GM18867 (cell line): ENCODE measurements at regions not wholly inside any gene's neighbourhood (a gene's known extent, or its start where the extent isn't known, plus 50 kb on each side); places are given as distances from the start of the nearest gene placed in this dataset.

Experiments
- ATAC-seq: cut with Tn5 transposase; IDR thresholded peaks from one replicate; pipeline ENCODE4 v1.9.1; 2021; ENCODE audit warnings: mild to moderate bottlenecking, moderate library complexity; ENCODE audit not compliant: unreplicated experiment

- no peak for ATAC-seq
Measured at GRCh38 chr5:4164167-4164566, 568.5 kb downstream of the IRX1 start.

GRCh38 chr5:4180703-4181102 lies 585.1 kb downstream of the IRX1 start:
- ATAC-seq, result no peak

DNA sequence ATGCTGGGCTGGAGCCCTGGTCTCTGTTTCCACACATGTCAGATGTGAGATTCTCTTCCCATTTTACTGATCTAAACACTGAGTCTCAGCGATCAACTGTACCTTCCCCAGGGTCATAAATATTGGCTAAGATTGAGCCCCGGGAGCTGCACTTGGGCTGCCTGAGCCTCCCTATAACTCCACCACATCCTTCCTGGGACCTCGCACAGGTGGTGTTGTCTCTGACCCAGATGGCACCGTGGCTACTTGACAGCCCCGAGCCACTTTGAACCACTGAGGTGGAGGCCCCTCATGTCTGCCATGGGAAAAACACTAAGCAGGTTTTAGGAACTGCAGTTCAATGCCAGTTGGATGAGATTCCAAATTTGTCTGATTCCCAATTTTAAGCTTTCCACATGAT lies 586.5 kb downstream of the IRX1 start:
- no peak for ATAC-seq

DNA sequence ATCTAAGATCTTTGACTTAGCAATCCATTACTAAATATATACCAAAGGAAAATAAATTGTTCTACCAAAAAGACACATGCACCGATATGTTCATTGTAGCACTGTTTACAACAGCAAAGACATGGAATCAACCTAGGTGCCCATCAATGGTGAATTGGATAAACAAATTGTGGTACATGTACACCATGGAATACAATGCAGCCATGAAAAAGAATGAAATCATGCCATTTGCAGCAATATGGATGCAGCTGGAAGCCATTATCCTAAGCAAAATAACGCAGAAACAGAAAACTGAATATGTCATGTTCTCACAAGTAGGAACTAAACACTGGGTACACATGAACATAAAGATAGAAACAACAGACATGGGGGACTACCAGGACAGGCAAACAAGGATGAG lies 589.5 kb downstream of the IRX1 start:
- ATAC-seq, result no peak

DNA sequence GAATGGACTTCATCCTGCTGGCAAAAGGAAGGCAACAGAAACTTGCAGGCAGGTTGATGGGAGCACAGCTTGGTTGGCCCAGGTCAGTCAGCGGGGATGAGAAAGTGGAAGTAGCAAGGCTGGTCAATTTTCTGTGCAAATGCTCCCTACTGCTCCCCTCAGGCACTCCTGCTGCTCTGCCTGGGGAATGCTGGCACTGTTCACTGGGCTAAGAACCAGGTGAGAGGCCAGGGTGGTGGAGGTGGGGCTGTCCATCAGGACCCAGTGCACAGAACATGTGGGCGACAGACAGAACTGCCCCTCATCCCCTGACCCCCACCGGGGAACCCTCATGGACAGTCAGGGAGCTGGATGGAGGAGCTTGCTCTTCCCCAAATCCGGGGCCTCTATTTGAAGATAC lies 593.1 kb downstream of the IRX1 start:
- no peak for ATAC-seq

DNA sequence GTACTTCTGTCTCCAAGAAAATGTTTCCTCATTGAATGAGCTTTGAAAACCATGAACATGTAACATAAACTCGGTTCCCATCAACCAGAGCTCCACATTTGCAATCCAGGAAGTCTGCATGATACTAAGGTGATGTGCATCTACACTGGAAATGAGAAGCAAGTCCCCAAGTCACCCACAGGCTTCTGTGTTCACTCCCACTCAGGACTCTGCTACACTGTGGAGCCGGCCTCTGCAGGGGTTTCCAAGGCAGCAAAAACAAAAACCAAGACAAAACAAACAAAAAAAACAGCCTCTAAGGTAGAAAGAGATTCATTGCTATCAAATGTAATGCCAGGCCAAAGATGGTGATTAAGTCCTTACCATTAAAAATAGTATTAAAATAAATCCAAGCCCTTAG lies 593.7 kb downstream of the IRX1 start:
- no peak for ATAC-seq

- ATAC-seq, result no peak
Measured at GRCh38 chr5:4191041-4191440, 595.4 kb downstream of the IRX1 start.

GRCh38 chr5:4191703-4192102 lies 596.1 kb downstream of the IRX1 start:
- no peak for ATAC-seq

- ATAC-seq, result no peak
Measured at GRCh38 chr5:4192111-4192510, 596.5 kb downstream of the IRX1 start.

GRCh38 chr5:4196744-4197143 lies 601.1 kb downstream of the IRX1 start:
- no peak for ATAC-seq

DNA sequence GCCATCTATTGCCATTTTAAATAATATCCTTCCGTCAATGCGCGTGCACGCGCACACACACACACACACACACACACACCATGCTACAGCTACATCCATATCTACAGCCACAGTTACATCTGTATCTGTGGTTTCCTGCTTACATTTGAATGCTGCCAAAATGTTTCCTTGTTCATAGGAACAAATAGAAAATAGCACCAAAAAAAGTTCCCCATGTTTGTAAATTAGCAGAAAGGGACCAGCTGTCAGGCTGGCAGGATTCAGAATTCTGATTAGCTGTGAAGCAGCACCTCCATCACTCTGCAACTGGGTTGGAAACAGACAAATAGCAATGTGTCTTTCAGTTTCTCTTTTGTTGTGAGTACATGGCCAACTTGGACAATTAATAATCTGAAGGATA lies 601.5 kb downstream of the IRX1 start:
- ATAC-seq, result no peak

DNA sequence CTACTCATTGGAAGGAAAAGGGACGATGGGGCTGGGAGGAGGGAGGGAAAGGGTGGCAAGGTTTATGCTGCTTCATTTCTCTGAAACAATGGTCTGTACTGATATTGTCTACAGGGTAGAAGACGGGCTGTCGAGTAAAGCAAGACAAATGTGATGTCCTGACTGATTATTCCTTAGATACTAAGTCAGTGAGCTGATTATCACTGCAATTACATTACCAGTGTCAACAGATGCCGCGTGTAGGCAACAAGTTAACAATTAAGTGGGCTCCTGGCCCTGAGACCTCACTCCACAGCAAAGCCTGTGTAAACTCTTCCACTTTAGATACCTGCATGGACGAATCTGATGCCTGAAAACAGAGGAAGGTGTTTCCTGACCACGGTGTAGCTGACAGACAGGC lies 602.8 kb downstream of the IRX1 start:
- no peak for ATAC-seq

DNA sequence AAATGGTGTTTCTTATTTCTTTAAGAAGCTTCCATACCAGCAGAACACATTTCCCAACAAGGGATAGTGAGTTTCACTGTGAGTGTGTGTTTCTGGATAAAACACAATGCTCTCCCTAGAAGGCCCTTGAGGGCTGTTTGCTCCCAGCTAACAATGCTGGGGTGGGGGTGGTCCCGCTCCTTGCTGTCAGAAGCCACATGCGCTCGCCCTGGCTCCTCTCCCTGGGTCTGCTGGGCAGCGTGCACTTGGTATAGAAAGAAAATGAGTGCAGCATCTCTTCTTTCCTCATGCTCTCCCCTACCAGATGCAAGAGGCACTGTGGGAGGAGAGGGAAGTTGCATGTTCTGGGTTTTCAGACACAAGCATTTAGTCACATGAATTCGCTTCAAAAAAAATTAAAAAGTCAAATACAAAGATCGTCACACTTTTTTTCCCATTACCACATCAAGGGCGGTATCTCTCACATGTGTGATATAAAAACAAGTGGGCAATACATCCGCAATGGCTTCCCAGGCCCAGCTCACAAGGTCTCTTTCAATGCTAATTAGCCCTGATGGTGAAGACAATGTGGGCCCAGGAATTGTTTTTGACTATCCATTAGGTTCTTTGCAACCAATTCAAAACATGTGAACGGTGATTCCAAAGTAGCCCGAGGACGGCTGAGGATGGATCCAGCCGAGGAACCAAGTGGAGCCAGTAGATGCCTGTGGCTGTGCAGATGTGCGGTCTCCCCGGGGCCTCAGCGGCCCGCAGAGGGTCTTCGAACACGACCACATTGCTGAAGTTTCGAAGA lies 603.6 kb downstream of the IRX1 start:
- no peak for ATAC-seq

DNA sequence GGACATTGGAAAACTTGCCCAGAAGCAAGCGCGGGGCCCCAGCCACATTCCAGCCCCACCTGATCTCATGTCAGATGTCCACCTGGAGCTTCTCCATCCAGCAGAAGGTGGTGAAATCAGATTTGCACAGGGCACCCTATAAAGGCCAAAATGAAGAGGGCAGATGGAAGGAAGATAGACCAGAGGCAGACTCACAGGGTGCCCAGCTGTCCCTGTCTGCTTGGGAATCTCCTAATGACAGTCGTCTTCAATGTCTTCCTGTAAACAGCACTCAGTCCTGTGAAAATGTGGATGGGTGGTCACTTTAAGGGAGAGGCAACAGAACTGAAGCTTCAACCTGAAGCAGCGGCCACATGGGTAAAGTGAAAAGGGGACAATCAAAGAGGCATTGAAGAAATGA lies 607.5 kb downstream of the IRX1 start:
- ATAC-seq, result no peak

GRCh38 chr5:4204276-4205141 lies 608.9 kb downstream of the IRX1 start:
- no peak for ATAC-seq

DNA sequence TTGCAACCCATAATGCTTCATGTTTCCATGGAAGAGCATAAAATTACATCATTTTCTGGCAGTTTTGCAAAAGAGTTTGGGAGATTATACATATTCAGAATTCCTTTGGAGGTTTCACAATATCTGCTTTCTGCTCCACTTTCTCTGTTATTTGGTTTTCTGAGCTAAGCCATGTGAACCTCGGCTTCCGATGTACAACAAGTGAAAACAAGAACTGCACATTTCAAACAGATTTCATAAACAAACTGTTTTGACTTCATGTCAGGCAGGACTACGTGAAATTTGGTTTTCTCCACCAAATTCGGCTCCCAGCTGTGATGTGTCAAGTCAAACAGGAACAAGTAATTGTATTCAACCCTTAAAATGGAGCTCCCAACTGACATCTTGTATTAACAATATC lies 609.8 kb downstream of the IRX1 start:
- no peak for ATAC-seq

- no peak for ATAC-seq
Measured at GRCh38 chr5:4206127-4206526, 610.5 kb downstream of the IRX1 start.

- ATAC-seq, result no peak
Measured at GRCh38 chr5:4207486-4207885, 611.9 kb downstream of the IRX1 start.

DNA sequence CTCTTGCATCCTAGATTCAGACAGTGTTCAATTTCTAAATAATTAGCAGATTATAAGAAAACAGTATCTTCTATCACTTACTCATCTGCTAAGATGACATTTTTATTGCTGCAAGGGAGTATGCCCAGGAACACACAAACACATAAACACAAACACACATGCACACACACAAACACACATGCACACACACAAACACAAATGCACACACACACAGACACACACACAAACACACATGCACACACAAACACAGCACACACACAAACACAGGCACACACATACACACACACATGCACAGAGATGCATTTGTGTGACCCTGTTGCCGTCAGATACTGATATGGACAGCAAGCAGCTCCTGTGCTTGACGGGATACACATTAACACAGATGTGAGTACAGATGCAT lies 612.9 kb downstream of the IRX1 start:
- ATAC-seq, result no peak

GRCh38 chr5:4208996-4209395 lies 613.4 kb downstream of the IRX1 start:
- ATAC-seq, result no peak

DNA sequence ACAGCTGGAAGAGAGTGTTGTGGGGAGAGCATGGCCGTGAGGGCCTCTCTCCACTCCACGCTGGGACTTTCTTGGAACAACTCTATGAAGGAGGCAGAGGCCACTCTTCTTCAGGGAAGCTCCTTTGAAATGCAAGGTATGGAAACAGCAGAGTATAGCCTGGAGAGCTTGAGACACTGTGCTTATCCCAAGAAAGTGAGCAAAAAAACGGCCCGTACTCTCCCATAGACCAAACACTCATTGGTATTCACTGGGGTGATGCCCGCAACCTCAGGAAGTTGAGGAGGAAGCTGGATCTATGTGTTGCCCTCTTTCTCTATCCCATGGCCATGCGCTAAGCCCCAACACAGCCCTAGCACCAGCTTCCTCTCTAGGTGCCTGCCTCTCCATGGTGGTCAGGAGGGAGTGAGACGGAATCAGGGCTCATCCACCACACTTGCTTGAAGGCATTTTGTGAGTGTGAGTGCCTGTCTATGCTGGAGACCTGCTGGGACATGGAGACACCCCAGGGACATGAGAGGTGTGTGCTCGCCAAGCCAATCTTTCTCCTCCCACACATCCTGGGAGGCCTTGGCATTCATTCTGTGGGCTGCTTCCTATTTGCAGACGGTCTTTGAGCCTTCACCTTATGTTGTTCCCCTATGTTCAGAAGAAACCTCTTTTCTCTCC lies 616.6 kb downstream of the IRX1 start:
- ATAC-seq, result no peak
